IMR-90 (cell line): ENCODE measurements at regions not wholly inside any gene's neighbourhood (a gene's known extent, or its start where the extent isn't known, plus 50 kb on each side); places are given as distances from the start of the nearest gene placed in this dataset.

Experiments used
- ATAC-seq: fragments of 200-7000 bp; cut with Tn5 transposase; 2 replicates; pipeline ENCODE4 v1.9.1; 2020; ENCODE audit warnings: low read depth, mild to moderate bottlenecking, moderate library complexity
- BruUV-seq: library from RNA; stranded (reverse); fragments of 400-500 nt; replicated peaks from 2 replicates; lab custom pipeline; 2021; lab: Mats Ljungman, UMichigan
- CTCF ChIA-PET: fragments of 300-600 bp; formaldehyde crosslinking; extraction: SDS; loops from one replicate; lab custom pipeline; 2021; ENCODE audit warnings: antibody characterized with exemption; lab: Yijun Ruan, JAX
- POLR2A ChIA-PET: fragments of 300-600 bp; sonication (Branson Sonifier 250); formaldehyde crosslinking; loops from one replicate; lab custom pipeline; 2022; ENCODE audit warnings: antibody characterized with exemption; ENCODE audit not compliant: unreplicated experiment; lab: Charles Lee
- DNase-seq: peaks from one replicate; pipeline ENCODE4 v3.0.0; 2013
- H2AFZ ChIP-seq: replicated peaks from 2 replicates; pipeline ENCODE3; 2013; ENCODE audit warnings: low read length, mild to moderate bottlenecking; ENCODE audit not compliant: poor library complexity
- H2AK5ac ChIP-seq: 2 replicates; pipeline ENCODE4 v1.6.1; 2013; ENCODE audit warnings: low read depth, low read length, inconsistent platforms
- H2AK9ac ChIP-seq: replicated peaks from 2 replicates; pipeline ENCODE3; 2013; ENCODE audit warnings: mild to moderate bottlenecking, low read depth, low read length, moderate library complexity; ENCODE audit not compliant: poor library complexity
- H2BK120ac ChIP-seq: 2 replicates; pipeline ENCODE4 v1.6.1; 2013; ENCODE audit warnings: low read depth, low read length, inconsistent platforms
- H2BK15ac ChIP-seq: 3 replicates; pipeline ENCODE4 v1.6.1; 2013; ENCODE audit warnings: low read depth, low read length, inconsistent platforms
- H2BK20ac ChIP-seq: 2 replicates; pipeline ENCODE4 v1.6.1; 2013; ENCODE audit warnings: low read depth, mild to moderate bottlenecking, inconsistent platforms, low read length, moderate library complexity
- H2BK5ac ChIP-seq: 2 replicates; pipeline ENCODE4 v1.6.1; 2013; ENCODE audit warnings: mild to moderate bottlenecking, low read depth, low read length, inconsistent platforms; ENCODE audit not compliant: poor library complexity, severe bottlenecking
- H3K14ac ChIP-seq: replicated peaks from 2 replicates; pipeline ENCODE4 v1.6.1; 2013; ENCODE audit warnings: low read depth, low read length, inconsistent platforms
- H3K18ac ChIP-seq: 2 replicates; pipeline ENCODE4 v1.6.1; 2013; ENCODE audit warnings: low read depth, low read length, control low read depth
- H3K23ac ChIP-seq: 2 replicates; pipeline ENCODE4 v1.6.1; 2013; ENCODE audit warnings: low read depth, low read length, inconsistent platforms
- H3K27ac ChIP-seq: 2 replicates; pipeline ENCODE4 v1.5.1; 2013; ENCODE audit warnings: mild to moderate bottlenecking, control low read depth, low read length; ENCODE audit not compliant: insufficient read depth
- H3K27me3 ChIP-seq: 2 replicates; pipeline ENCODE4 v1.6.1; 2013; ENCODE audit warnings: low read length; ENCODE audit not compliant: control insufficient read depth, insufficient read depth
- H3K36me3 ChIP-seq: 2 replicates; pipeline ENCODE4 v1.6.1; 2013; ENCODE audit warnings: low read length, mixed read lengths; ENCODE audit not compliant: control insufficient read depth, insufficient read depth
- H3K4ac ChIP-seq: 2 replicates; pipeline ENCODE4 v1.6.1; 2013; ENCODE audit warnings: low read depth, low read length, inconsistent platforms
- H3K4me1 ChIP-seq: 2 replicates; pipeline ENCODE4 v1.6.1; 2013; ENCODE audit warnings: low read length, mixed read lengths; ENCODE audit not compliant: control insufficient read depth, insufficient read depth
- H3K4me2 ChIP-seq: 2 replicates; pipeline ENCODE4 v1.6.1; 2013; ENCODE audit warnings: low read depth, mild to moderate bottlenecking, control low read depth, low read length, moderate library complexity
- H3K4me3 ChIP-seq: 2 replicates; pipeline ENCODE4 v1.5.1; 2013; ENCODE audit warnings: low read depth, mild to moderate bottlenecking, control low read depth, low read length, moderate library complexity; ENCODE audit not compliant: insufficient read depth
- H3K56ac ChIP-seq: 2 replicates; pipeline ENCODE4 v1.6.1; 2013; ENCODE audit warnings: low read length, inconsistent platforms; ENCODE audit not compliant: insufficient read depth; ENCODE audit errors: extremely low read depth
- H3K79me1 ChIP-seq, 2 experiments: 2 replicates each; pipeline ENCODE4 v1.6.1; 2013; ENCODE audit warnings: low read length in 2 of 2, inconsistent platforms in 1 of 2, low read depth in 1 of 2
- H3K9ac ChIP-seq: 2 replicates; pipeline ENCODE4 v1.6.1; 2013; ENCODE audit warnings: low read depth, low read length, control low read depth
- H3K9me1 ChIP-seq: 2 replicates; pipeline ENCODE4 v1.6.1; 2013; ENCODE audit warnings: low read length, inconsistent platforms; ENCODE audit not compliant: insufficient read depth
- H3K9me3 ChIP-seq: 2 replicates; pipeline ENCODE4 v1.6.1; 2013; ENCODE audit warnings: low read length; ENCODE audit not compliant: control insufficient read depth, insufficient read depth
- H4K20me1 ChIP-seq: 2 replicates; pipeline ENCODE4 v1.6.1; 2013; ENCODE audit warnings: low read length, inconsistent platforms; ENCODE audit not compliant: insufficient read depth
- H4K5ac ChIP-seq: 2 replicates; pipeline ENCODE4 v1.6.1; 2013; ENCODE audit warnings: mild to moderate bottlenecking, low read depth, low read length, control low read depth
- H4K8ac ChIP-seq, 2 experiments: 2 replicates each; pipeline ENCODE4 v1.6.1; 2013; ENCODE audit warnings: low read depth in 2 of 2, low read length in 2 of 2, control low read depth in 1 of 2, inconsistent platforms in 1 of 2
- H4K91ac ChIP-seq: 2 replicates; pipeline ENCODE4 v1.6.1; 2013; ENCODE audit warnings: low read depth, low read length, inconsistent platforms; ENCODE audit not compliant: insufficient read depth
- BHLHE40 ChIP-seq: fragments of 150-350 bp; IDR thresholded peaks from 2 replicates; pipeline ENCODE4 v1.6.1; 2016; ENCODE audit warnings: mild to moderate bottlenecking, low read depth, low read length
- CEBPB ChIP-seq: IDR thresholded peaks from 2 replicates; pipeline ENCODE4 v1.6.1; 2012; ENCODE audit warnings: low read depth, low read length, improper control_type of control experiment
- CHD1 ChIP-seq: IDR thresholded peaks from 2 replicates; pipeline ENCODE4 v1.6.1; 2012; ENCODE audit warnings: low read depth, low read length, improper control_type of control experiment
- CTCF ChIP-seq: conservative IDR thresholded peaks from 2 replicates; pipeline ENCODE4 v1.5.1; 2012; ENCODE audit warnings: mild to moderate bottlenecking, low read depth, low read length, improper control_type of control experiment
- ELK1 ChIP-seq: fragments of 150-350 bp; IDR thresholded peaks from 2 replicates; pipeline ENCODE4 v1.6.1; 2016; ENCODE audit warnings: low read depth, mild to moderate bottlenecking, low read length, moderate library complexity, borderline replicate concordance
- FOS ChIP-seq: fragments of 150-350 bp; IDR thresholded peaks from 2 replicates; pipeline ENCODE4 v1.6.1; 2016; ENCODE audit warnings: low read depth, low read length
- MAFK ChIP-seq: IDR thresholded peaks from 2 replicates; pipeline ENCODE4 v1.6.1; 2012; ENCODE audit warnings: low read depth, low read length, improper control_type of control experiment
- MAZ ChIP-seq: IDR thresholded peaks from 2 replicates; pipeline ENCODE4 v1.6.1; 2012; ENCODE audit warnings: low read depth, mild to moderate bottlenecking, low read length, improper control_type of control experiment, moderate library complexity, borderline replicate concordance
- NFE2L2 ChIP-seq: fragments of 150-350 bp; IDR thresholded peaks from 2 replicates; pipeline ENCODE4 v1.6.1; 2016; ENCODE audit warnings: low read depth, mild to moderate bottlenecking, low read length
- RAD21 ChIP-seq: IDR thresholded peaks from 2 replicates; pipeline ENCODE4 v1.6.1; 2012; ENCODE audit warnings: low read length, improper control_type of control experiment
- RCOR1 ChIP-seq: IDR thresholded peaks from 2 replicates; pipeline ENCODE4 v1.6.1; 2012; ENCODE audit warnings: mild to moderate bottlenecking, low read length, improper control_type of control experiment; ENCODE audit not compliant: insufficient replicate concordance
- RFX5 ChIP-seq: IDR thresholded peaks from 2 replicates; pipeline ENCODE4 v1.8.0; 2012; ENCODE audit warnings: low read depth, mild to moderate bottlenecking, low read length, moderate library complexity
- SMC3 ChIP-seq: fragments of 150-350 bp; IDR thresholded peaks from 2 replicates; pipeline ENCODE4 v1.6.1; 2016; ENCODE audit warnings: low read depth, mild to moderate bottlenecking, antibody characterized with exemption, low read length, moderate library complexity
- WGBS, 2 experiments: methylation state at CpG; one replicate each; pipeline versions ENCODE4 v1.1.5 to v1.1.7; 2013; ENCODE audit warnings: missing lambda C conversion rate in 2 of 2; ENCODE audit not compliant: insufficient read length in 1 of 2; ENCODE audit errors: extremely low coverage in 2 of 2; 5-methylcytosine and 5-hydroxymethylcytosine counted together
- dilution Hi-C: fragments of 300-500 bp; cut with HindIII; formaldehyde crosslinking; loops from one replicate; pipeline ENCODE4 v1.14.3; 2018; ENCODE audit warnings: low sequenced_read_pairs; ENCODE audit not compliant: unreplicated experiment
- in situ Hi-C: fragments of 300-500 bp; cut with MboI; formaldehyde crosslinking; loops from 3 replicates; pipeline ENCODE4 v1.14.3; 2019; ENCODE audit warnings: low sequenced_read_pairs, inconsistent platforms, mixed read lengths
- intact Hi-C: fragments of 100-400 bp; cut with micrococcal nuclease; formaldehyde crosslinking; loops from 2 replicates; pipeline ENCODE4 v1.10.0; 2022

GRCh38 chr6:4682431-4683097, 93.6 kb upstream of the CDYL start (continued):
- no peak for TF ChIP-seq MAZ
- no peak for TF ChIP-seq MAFK

GRCh38 chr6:4678506-4679300, 97.5 kb upstream of the CDYL start:
- H3K9me1 ChIP-seq: no peaks in the 10 kb centered on the region
- no peak overlapping the region for H2AFZ ChIP-seq
- no peak overlapping the region for H3K14ac ChIP-seq
- H3K4ac ChIP-seq: no peak overlapping the region
- POLR2A ChIA-PET: no interaction called here
- peaks cover 2% of the 10 kb centered on the region for H3K27me3 ChIP-seq
- no peak overlapping the region for H2AK9ac ChIP-seq
- no peaks in the 10 kb centered on the region for H3K79me1 ChIP-seq
- WGBS, 2 experiments: 20% methylated on average over 1 of the region's 7 CpGs; no CpG with 5 or more reads in 1 of the 2 experiments
- H3K27ac ChIP-seq: no peak overlapping the region
- no peak overlapping the region for H2BK15ac ChIP-seq
- CTCF ChIA-PET: interaction anchor here (0.8 kb wide), 1 partner anchor 14 kb away, joined by 3 read pairs; no protein-coding TSS in a partner anchor
- no peak overlapping the region for H2AK5ac ChIP-seq
- in situ Hi-C loops: no loop called here
- no peaks in the 10 kb centered on the region for H3K36me3 ChIP-seq
- H2BK20ac ChIP-seq: no peak overlapping the region
- no peak overlapping the region for H4K91ac ChIP-seq
- H3K4me2 ChIP-seq: no peak overlapping the region
- no peak overlapping the region for H4K8ac ChIP-seq
- H3K56ac ChIP-seq: no peak overlapping the region
- intact Hi-C loops: no loop called here
- H3K4me3 ChIP-seq: no peak overlapping the region
- no peaks in the 10 kb centered on the region for H3K4me1 ChIP-seq
- H2BK120ac ChIP-seq: no peak overlapping the region
- no peak overlapping the region for H4K5ac ChIP-seq
- H3K18ac ChIP-seq: no peak overlapping the region
- H3K9me3 ChIP-seq: no peaks in the 10 kb centered on the region
- no peak overlapping the region for H2BK5ac ChIP-seq
- BruUV-seq: no TSS peak
- no peak overlapping the region for H3K9ac ChIP-seq
- ATAC-seq (no peak), DNase-seq (no peak)
- dilution Hi-C loops: no loop called here
- no peak overlapping the region for H3K23ac ChIP-seq
- no peaks in the 10 kb centered on the region for H4K20me1 ChIP-seq
- TF ChIP-seq RCOR1 (no peak), CTCF (no peak), CEBPB (no peak), SMC3 (no peak), RAD21 (no peak), BHLHE40 (no peak), NFE2L2 (no peak), CHD1 (no peak), ELK1 (no peak), MAZ (no peak), RFX5 (no peak), FOS (no peak)
